IPS DF 4.7 (cell line): ENCODE measurements at regions not wholly inside any gene's neighbourhood (a gene's known extent, or its start where the extent isn't known, plus 50 kb on each side); places are given as distances from the start of the nearest gene placed in this dataset.

Experiments used
- DNase-seq: peaks from one replicate; pipeline ENCODE4 v3.0.0-alpha.2; 2013; ENCODE audit warnings: low spot score; ENCODE audit errors: extremely low read depth

GRCh38 chr2:150319085-150319484 is 168.4 kb downstream of the RND3 start:
- no peak for DNase-seq

- no peak for DNase-seq
Measured at GRCh38 chr2:150312271-150312670, 175.2 kb downstream of the RND3 start.

GRCh38 chr2:150309311-150310080 is 178.0 kb downstream of the RND3 start:
- DNase-seq, result no peak

DNA sequence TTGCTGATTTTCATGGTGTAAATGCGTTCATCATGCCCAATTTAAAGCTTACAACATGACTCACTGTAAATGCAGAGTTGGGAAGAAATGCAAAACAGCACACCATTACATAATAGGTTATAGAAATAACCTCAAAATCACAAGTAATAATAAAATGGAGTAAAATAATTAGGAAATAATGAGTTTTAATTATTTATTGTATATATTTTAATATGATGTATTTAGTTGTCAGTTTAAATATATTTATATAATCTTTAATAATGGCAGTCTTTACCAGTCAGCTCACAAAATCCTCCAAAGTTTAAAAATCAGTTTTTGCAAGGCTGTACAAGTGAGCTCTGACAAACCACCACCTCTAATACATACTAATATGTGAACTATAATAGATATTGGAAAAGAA is 180.2 kb downstream of the RND3 start:
- no peak for DNase-seq

GRCh38 chr2:150303281-150303680 is 184.2 kb downstream of the RND3 start:
- DNase-seq, result no peak

GRCh38 chr2:150298571-150299305 is 188.7 kb downstream of the RND3 start:
- no peak for DNase-seq

DNA sequence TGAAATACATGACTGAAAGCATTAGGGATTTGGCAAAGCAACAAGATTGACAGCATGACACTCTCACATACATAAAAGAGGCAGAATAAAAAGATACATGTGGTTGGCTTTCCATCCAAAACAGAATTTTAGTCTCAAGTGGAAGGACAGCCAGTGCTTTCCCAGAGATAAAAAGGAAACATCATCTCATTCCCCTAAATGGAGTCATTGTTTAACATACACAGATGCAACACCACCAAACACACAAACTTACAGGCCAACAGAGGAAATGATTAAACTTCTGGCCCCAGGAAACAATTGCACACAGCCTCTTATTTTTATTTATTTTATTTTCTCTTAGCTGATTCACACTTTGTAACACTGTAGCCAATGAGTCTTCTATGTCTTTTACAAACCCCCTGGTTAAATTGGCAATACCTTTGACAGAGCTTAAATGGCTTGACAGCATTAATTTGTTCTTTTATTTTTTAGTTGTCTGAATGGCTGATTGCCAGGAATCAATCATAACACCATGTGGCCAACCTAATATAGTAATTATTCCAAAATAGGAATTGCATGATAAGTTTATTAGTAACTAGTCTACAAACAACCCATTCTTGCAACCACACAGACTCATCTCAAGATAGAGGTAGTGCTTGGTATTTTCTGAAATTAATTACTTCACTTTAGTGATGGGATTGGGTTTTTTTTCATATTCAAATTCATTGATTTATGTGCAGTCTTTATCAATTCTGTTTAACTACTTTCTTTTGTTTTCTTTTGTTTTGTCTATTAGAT is 190.5 kb downstream of the RND3 start:
- no peak for DNase-seq

DNA sequence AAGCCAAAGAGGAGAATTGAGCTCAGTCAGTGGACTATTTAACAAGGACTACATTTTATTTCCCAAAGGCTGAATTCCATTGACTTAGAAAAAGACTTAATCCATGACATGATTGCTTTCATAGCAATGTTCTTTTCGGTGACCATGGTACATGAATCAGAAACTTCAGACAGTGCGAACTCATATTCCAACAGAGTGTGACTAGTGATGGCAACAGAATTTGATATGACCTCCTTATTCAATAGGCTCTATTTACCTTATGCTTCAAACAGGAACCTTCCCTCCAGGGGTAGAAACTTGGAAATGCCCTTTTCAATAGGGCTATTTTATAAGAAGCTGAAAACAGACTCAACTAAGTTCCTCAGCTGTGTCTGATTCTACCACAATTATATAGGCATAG is 191.9 kb downstream of the RND3 start:
- DNase-seq, result no peak

DNA sequence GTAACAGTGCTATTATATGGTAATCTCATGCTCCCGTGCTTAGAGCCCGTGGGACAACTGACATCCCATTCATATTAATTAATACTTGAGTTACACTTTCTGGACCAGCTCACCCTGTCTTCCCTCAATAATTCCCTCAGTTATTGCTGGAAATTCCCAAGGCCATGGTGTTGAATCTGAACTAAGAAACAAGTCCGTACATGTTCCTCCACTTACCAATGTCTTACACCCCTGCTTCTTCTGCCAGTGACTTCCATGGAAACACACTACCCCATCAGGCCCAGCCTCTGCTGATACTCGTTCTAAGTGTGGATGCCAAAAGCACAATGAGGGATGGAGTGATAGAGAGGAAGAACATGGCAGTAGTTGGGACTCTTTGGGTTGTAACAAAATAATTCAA is 193.7 kb downstream of the RND3 start:
- no peak for DNase-seq

- no peak for DNase-seq
Measured at GRCh38 chr2:150292807-150293206, 194.7 kb downstream of the RND3 start.

GRCh38 chr2:150292192-150292591 is 195.3 kb downstream of the RND3 start:
- no peak for DNase-seq

DNA sequence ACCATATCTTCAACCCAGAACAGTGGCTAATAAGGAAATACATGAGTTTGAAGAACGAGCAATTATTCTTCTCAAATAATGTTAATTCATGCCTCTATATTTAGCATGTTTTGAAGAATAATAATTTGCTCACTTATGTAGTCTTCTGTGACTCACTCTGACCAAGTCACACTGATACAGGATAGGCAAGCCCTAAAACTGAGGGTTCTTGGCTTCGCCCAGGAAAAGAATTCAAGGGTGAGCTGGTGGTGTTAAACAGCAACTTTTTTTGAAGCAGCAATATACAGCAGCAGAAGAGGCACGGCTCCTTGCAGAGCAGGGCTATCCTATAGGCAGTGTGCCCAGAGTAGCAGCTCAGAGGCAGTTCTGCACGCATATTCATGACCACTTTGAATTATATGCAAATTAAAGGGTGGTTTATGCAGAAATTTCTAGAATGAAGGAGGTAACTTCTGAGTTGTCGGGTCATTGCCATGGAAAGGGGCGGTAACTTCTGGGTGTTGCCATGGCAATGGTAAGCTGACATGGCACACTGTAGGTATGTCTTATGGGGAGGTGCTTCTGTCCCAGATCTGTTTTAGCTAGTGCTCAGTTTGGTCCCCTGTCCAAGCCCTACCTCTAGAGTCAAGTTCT is 200.6 kb downstream of the RND3 start:
- no peak for DNase-seq

GRCh38 chr2:150284116-150284515 is 203.4 kb downstream of the RND3 start:
- DNase-seq, result no peak

GRCh38 chr2:150282771-150283371 is 204.6 kb downstream of the RND3 start:
- no peak for DNase-seq

DNA sequence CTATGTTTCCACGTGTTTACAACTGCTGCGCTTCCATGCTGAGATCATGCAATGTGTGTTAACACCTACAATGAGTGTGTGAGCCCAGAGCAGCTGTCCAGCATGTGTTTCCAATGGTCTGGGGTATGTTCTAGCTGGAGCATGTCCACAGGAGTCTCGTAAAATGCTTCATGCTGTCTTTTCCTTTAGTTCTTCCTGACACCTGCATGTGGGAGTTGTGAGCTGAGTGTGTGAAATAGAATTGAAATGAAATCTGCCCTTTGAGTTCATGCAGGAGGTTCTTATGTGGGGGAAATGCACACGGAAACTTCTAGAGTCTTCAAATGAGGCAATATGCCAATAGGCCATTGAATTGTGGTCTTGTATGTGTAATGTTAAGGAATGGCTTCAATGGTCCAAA is 205.1 kb downstream of the RND3 start:
- no peak for DNase-seq

GRCh38 chr2:150280231-150280630 is 207.2 kb downstream of the RND3 start:
- no peak for DNase-seq

- DNase-seq, result no peak
Measured at GRCh38 chr2:150279686-150280085, 207.8 kb downstream of the RND3 start.

GRCh38 chr2:150276737-150277136 is 210.7 kb downstream of the RND3 start:
- DNase-seq, result no peak

- DNase-seq, result no peak
Measured at GRCh38 chr2:150274108-150274507, 213.4 kb downstream of the RND3 start.

DNA sequence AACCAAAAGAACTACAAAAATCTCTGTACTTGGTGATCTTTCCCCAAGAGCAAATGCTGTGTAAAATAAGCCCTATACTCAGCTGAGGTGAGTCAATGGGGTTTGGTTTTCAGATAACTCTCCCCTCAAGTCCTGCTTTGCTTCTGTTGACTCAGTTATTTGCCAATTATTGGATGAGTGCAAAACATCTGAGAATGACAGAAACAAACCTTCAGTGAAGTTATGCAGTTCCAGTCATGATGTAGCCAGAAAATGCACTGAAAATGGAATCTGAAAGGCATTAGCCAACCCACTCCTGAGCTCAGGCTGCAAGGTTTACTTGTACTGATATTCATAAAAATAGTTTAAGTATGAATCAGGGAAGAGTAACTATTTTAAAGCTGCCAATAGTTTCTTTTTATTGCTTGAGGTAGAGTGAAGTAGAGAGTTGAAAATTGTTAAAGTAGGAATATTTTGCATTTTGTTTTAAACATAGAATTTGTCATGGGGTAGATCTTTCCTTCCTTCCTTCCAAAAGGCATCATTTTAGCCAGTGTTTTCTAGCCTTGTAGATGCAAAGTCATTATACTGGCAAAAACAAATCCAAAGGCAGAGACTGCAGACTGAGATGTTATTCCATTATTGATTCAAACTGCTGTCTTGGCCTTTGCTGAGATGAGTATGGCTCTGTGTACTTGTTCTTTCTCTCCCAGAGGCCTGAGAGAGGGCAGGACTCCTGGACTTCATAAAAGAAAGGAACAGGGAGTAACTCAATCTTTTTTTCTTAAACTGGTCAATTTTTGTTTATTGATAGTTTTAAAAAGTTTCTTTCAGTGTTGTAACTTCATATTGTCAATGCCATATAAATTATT is 215.3 kb downstream of the RND3 start:
- no peak for DNase-seq
